H1 (cell line): ENCODE measurements at regions not wholly inside any gene's neighbourhood (a gene's known extent, or its start where the extent isn't known, plus 50 kb on each side); places are given as distances from the start of the nearest gene placed in this dataset.

Source experiments
- CTCF ChIA-PET: fragments of 300-600 bp; sonication (Branson Sonifier 250); formaldehyde crosslinking; loops from one replicate; lab custom pipeline; 2021; ENCODE audit not compliant: partially characterized antibody; lab: Charles Lee
- POLR2A ChIA-PET: fragments of 300-600 bp; sonication (Branson Sonifier 250); formaldehyde crosslinking; loops from one replicate; lab custom pipeline; 2021; ENCODE audit warnings: inconsistent platforms; ENCODE audit not compliant: partially characterized antibody; lab: Charles Lee
- DNase-seq, 2 experiments: peaks; one replicate each; pipeline versions ENCODE4 v3.0.0 to v3.0.0-alpha.2; 2010 to 2022; ENCODE audit warnings: low spot score in 2 of 2, low read depth in 1 of 2, mixed read lengths in 1 of 2
- FAIRE-seq: peaks from 2 replicates; lab custom pipeline; 2011; peaks lifted over from hg19 to GRCh38; lab: Jason Lieb, UNC
- H2AFZ ChIP-seq: 2 replicates; pipeline ENCODE4 v1.8.1; 2012; ENCODE audit warnings: low read length, inconsistent platforms
- H2AK5ac ChIP-seq: 2 replicates; pipeline ENCODE4 v1.6.1; 2013; ENCODE audit warnings: low read depth, low read length
- H2BK120ac ChIP-seq: replicated peaks from 2 replicates; pipeline ENCODE3; 2013; ENCODE audit warnings: low read depth, low read length, inconsistent platforms
- H2BK12ac ChIP-seq: 2 replicates; pipeline ENCODE4 v1.6.1; 2013; ENCODE audit warnings: low read depth, low read length
- H2BK15ac ChIP-seq: 2 replicates; pipeline ENCODE4 v1.6.1; 2013; ENCODE audit warnings: low read length
- H2BK20ac ChIP-seq: 2 replicates; pipeline ENCODE4 v1.6.1; 2013; ENCODE audit warnings: low read length
- H2BK5ac ChIP-seq: 2 replicates; pipeline ENCODE4 v1.6.1; 2013; ENCODE audit warnings: low read depth, low read length
- H3K14ac ChIP-seq: 2 replicates; pipeline ENCODE4 v1.6.1; 2013; ENCODE audit warnings: inconsistent platforms; ENCODE audit not compliant: insufficient read length
- H3K18ac ChIP-seq: 2 replicates; pipeline ENCODE4 v1.6.1; 2013; ENCODE audit warnings: low read length; ENCODE audit errors: extremely low read depth
- H3K23ac ChIP-seq: 2 replicates; pipeline ENCODE4 v1.6.1; 2013; ENCODE audit warnings: inconsistent platforms; ENCODE audit not compliant: insufficient read length
- H3K23me2 ChIP-seq: 2 replicates; pipeline ENCODE4 v1.6.1; 2013; ENCODE audit warnings: low read depth, low read length
- H3K27ac ChIP-seq: 2 replicates; pipeline ENCODE4 v1.6.1; 2011; ENCODE audit warnings: low read depth, low read length, inconsistent platforms
- H3K27me3 ChIP-seq, 4 experiments: replicated peaks in 1 of 4; 1 replicate in 1 of 4; 2 replicates in 3 of 4; pipeline versions ENCODE4 v1.6.1 to v1.8.1; 2011 to 2013; ENCODE audit warnings: low read length in 3 of 4, mild to moderate bottlenecking in 3 of 4, inconsistent platforms in 2 of 4, mixed read lengths in 2 of 4, moderate library complexity in 1 of 4; ENCODE audit not compliant: control insufficient read depth in 3 of 4, insufficient read depth in 3 of 4; ENCODE audit errors: extremely low read depth in 1 of 4
- H3K36me3 ChIP-seq, 4 experiments: 2 replicates each; pipeline versions ENCODE4 v1.6.1 to v1.8.1; 2011 to 2013; ENCODE audit warnings: mild to moderate bottlenecking in 4 of 4, low read length in 3 of 4, moderate library complexity in 2 of 4, control low read depth in 1 of 4, inconsistent platforms in 1 of 4; ENCODE audit not compliant: insufficient read depth in 4 of 4, control insufficient read depth in 2 of 4
- H3K4ac ChIP-seq: replicated peaks from 2 replicates; pipeline ENCODE3; 2013; ENCODE audit warnings: low read length, low read depth, mixed read lengths, inconsistent platforms; ENCODE audit not compliant: insufficient read length
- H3K4me1 ChIP-seq, 4 experiments: replicated peaks in 1 of 4; 1 replicate in 1 of 4; 2 replicates in 3 of 4; pipeline versions ENCODE4 v1.6.1 to v1.8.1; 2011 to 2013; ENCODE audit warnings: low read length in 3 of 4, inconsistent platforms in 2 of 4, mixed read lengths in 1 of 4; ENCODE audit not compliant: insufficient read depth in 4 of 4, control insufficient read depth in 3 of 4
- H3K4me2 ChIP-seq, 2 experiments: 2 replicates each; pipeline versions ENCODE4 v1.6.1 to v1.8.1; 2011 to 2013; ENCODE audit warnings: low read depth in 2 of 2, low read length in 2 of 2, control low read depth in 1 of 2, inconsistent platforms in 1 of 2, mild to moderate bottlenecking in 1 of 2; ENCODE audit not compliant: insufficient read depth in 1 of 2
- H3K4me3 ChIP-seq, 4 experiments: fragments of 200-600, 300-600 bp in 1 of 4; sonication (generic), shearing (Covaris generic), sonication (Bioruptor Twin) in 1 of 4; 2 replicates each; pipeline versions ENCODE4 v1.5.1 to v1.8.1; 2011 to 2016; ENCODE audit warnings: low read length in 4 of 4, low read depth in 3 of 4, control low read depth in 2 of 4, inconsistent platforms in 2 of 4, mild to moderate bottlenecking in 2 of 4, mixed read lengths in 1 of 4, moderate library complexity in 1 of 4; ENCODE audit not compliant: insufficient read depth in 2 of 4; ENCODE audit errors: extremely low read depth in 1 of 4
- H3K56ac ChIP-seq: replicated peaks from 2 replicates; pipeline ENCODE3; 2013; ENCODE audit warnings: low read depth, mild to moderate bottlenecking, mixed read lengths, low read length, inconsistent platforms; ENCODE audit not compliant: insufficient read length
- H3K79me1 ChIP-seq: 2 replicates; pipeline ENCODE4 v1.6.1; 2013; ENCODE audit warnings: low read depth, low read length, control low read depth
- H3K79me2 ChIP-seq, 2 experiments: 2 replicates each; pipeline versions ENCODE4 v1.6.1 to v1.8.1; 2012 to 2013; ENCODE audit warnings: low read length in 2 of 2, mild to moderate bottlenecking in 2 of 2, inconsistent platforms in 1 of 2; ENCODE audit not compliant: insufficient read depth in 2 of 2, control insufficient read depth in 1 of 2
- H3K9ac ChIP-seq, 4 experiments: replicated peaks in 1 of 4; 1 replicate in 1 of 4; 2 replicates in 3 of 4; pipeline versions ENCODE4 v1.6.1 to v1.8.1; 2011 to 2013; ENCODE audit warnings: low read depth in 3 of 4, low read length in 3 of 4, control low read depth in 2 of 4, mild to moderate bottlenecking in 2 of 4, moderate library complexity in 2 of 4, inconsistent platforms in 1 of 4; ENCODE audit errors: extremely low read depth in 1 of 4
- H3K9me3 ChIP-seq, 2 experiments: 2 replicates each; pipeline versions ENCODE4 v1.6.1 to v1.8.1; 2012 to 2013; ENCODE audit warnings: mild to moderate bottlenecking in 2 of 2, moderate library complexity in 2 of 2, control low read depth in 1 of 2, inconsistent platforms in 1 of 2, low read depth in 1 of 2, low read length in 1 of 2, mixed read lengths in 1 of 2; ENCODE audit not compliant: insufficient read depth in 2 of 2
- H4K20me1 ChIP-seq, 2 experiments: replicated peaks in 1 of 2; 2 replicates each; pipeline versions ENCODE3 to v1.8.1; 2011 to 2013; ENCODE audit warnings: inconsistent platforms in 2 of 2, low read length in 2 of 2, mild to moderate bottlenecking in 1 of 2; ENCODE audit not compliant: insufficient read depth in 2 of 2, control insufficient read depth in 1 of 2
- H4K5ac ChIP-seq: 2 replicates; pipeline ENCODE4 v1.6.1; 2013; ENCODE audit warnings: low read length, low read depth, mixed read lengths, inconsistent platforms; ENCODE audit not compliant: insufficient read length
- H4K8ac ChIP-seq: 2 replicates; pipeline ENCODE4 v1.8.0; 2013; ENCODE audit warnings: mild to moderate bottlenecking, moderate library complexity, low read length, inconsistent platforms; ENCODE audit not compliant: insufficient read depth; ENCODE audit errors: extremely low read depth
- H4K91ac ChIP-seq: replicated peaks from 2 replicates; pipeline ENCODE3; 2013; ENCODE audit warnings: low read length, mixed read lengths, inconsistent platforms; ENCODE audit not compliant: insufficient read length
- BACH1 ChIP-seq: IDR thresholded peaks from 2 replicates; pipeline ENCODE4 v1.6.1; 2012; ENCODE audit warnings: low read length, improper control_type of control experiment
- BCL11A ChIP-seq, 2 experiments: IDR thresholded peaks; one replicate each; pipeline ENCODE4 v1.6.1; 2011; ENCODE audit warnings: low read depth in 2 of 2, low read length in 2 of 2, mild to moderate bottlenecking in 2 of 2
- CBX5 ChIP-seq: fragments of 300-800, 300-1000 bp; sonication (generic); IDR thresholded peaks from 2 replicates; pipeline ENCODE4 v1.7.1; 2016; ENCODE audit warnings: antibody characterized with exemption, low read length, low read depth
- CEBPB ChIP-seq: IDR thresholded peaks from 2 replicates; pipeline ENCODE4 v1.6.1; 2012; ENCODE audit warnings: low read depth, low read length
- CHD1 ChIP-seq: IDR thresholded peaks from 2 replicates; pipeline ENCODE4 v1.6.1; 2012; ENCODE audit warnings: low read depth, low read length, improper control_type of control experiment
- CTBP2 ChIP-seq: IDR thresholded peaks from 2 replicates; pipeline ENCODE4 v1.7.0; 2011; ENCODE audit warnings: borderline replicate concordance, mild to moderate bottlenecking, moderate library complexity, mixed read lengths, low read length; ENCODE audit not compliant: insufficient read depth, insufficient read length
- EZH2 ChIP-seq: fragments of 200-600 bp; sonication (generic); IDR thresholded peaks from 2 replicates; pipeline ENCODE4 v1.7.1; 2012; ENCODE audit warnings: low read depth, mild to moderate bottlenecking, moderate library complexity, low read length, inconsistent platforms; ENCODE audit not compliant: severe bottlenecking
- JUND ChIP-seq: IDR thresholded peaks from 2 replicates; pipeline ENCODE4 v1.6.1; 2011; ENCODE audit warnings: mild to moderate bottlenecking, improper control_type of control experiment, low read length
- KDM5A ChIP-seq: fragments of 200-600 bp; IDR thresholded peaks from 2 replicates; pipeline ENCODE4 v1.7.1; 2012; ENCODE audit warnings: mild to moderate bottlenecking, low read length, inconsistent platforms, mixed read lengths
- POLR2A ChIP-seq, 2 experiments: IDR thresholded peaks; 1 replicate in 1 of 2; 2 replicates in 1 of 2; pipeline ENCODE4 v1.6.1; 2011; ENCODE audit warnings: low read depth in 2 of 2, low read length in 2 of 2, mild to moderate bottlenecking in 2 of 2; ENCODE audit errors: control extremely low read depth in 1 of 2
- SAP30 ChIP-seq: fragments of 300-600 bp; sonication (generic); IDR thresholded peaks from 2 replicates; pipeline ENCODE4 v1.7.1; 2012; ENCODE audit warnings: low read length, moderate library complexity, mild to moderate bottlenecking, inconsistent platforms; ENCODE audit not compliant: insufficient read depth, insufficient replicate concordance
- SIN3A ChIP-seq, 2 experiments: IDR thresholded peaks in 1 of 2; conservative IDR thresholded peaks in 1 of 2; 2 replicates each; pipeline ENCODE4 v1.6.1; 2011 to 2012; ENCODE audit warnings: low read length in 2 of 2, improper control_type of control experiment in 1 of 2, low read depth in 1 of 2, mild to moderate bottlenecking in 1 of 2
- WGBS, 2 experiments: shearing (Covaris generic) in 1 of 2; methylation state at CpG; one replicate each; pipeline versions ENCODE4 v1.1.6 to v1.1.7; 2013 to 2015; ENCODE audit warnings: low lambda C conversion rate in 2 of 2, mixed read lengths in 2 of 2, inconsistent platforms in 1 of 2, low coverage in 1 of 2, missing lambda C conversion rate in 1 of 2; ENCODE audit not compliant: insufficient replicate concordance in 2 of 2, insufficient coverage in 1 of 2, insufficient read length in 1 of 2; ENCODE audit errors: extremely low coverage in 1 of 2, missing lambda C conversion rate in 1 of 2; 5-methylcytosine and 5-hydroxymethylcytosine counted together

DNA sequence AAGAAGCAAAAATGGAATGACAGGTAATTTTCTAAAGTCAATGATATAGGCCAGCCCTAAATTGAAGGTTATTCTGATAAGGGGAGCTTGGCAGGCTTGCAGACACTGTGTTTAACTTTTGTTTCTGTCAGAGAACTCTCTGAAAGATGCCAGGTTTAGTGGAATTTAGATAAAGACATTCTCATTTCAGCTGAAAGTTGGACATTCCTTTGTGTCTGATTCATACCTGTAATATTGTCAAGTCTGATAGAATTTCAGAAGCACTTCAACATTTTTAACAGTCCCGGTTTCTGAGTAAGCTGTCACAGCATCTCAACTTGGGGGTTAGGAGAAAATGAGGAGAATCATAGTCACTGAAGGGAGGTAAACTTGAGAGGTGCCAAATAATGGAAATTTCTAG lies 84.0 kb downstream of the DIPK2A start:
- H3K4me1 ChIP-seq = no peaks in the 10 kb centered on the region
- H2AK5ac ChIP-seq = no peak overlapping the region
- no peaks in the 10 kb centered on the region for H3K9me3 ChIP-seq
- no peak overlapping the region for H4K5ac ChIP-seq
- H2AFZ ChIP-seq = no peak overlapping the region
- FAIRE-seq (no peak), DNase-seq (no peak)
- no peak overlapping the region for H2BK120ac ChIP-seq
- ChIA-PET CTCF (interaction anchor here (0.7 kb wide), 1 partner anchor 368 kb away, joined by 3 read pairs; no protein-coding TSS in a partner anchor), POLR2A (no interaction called here)
- H3K79me1 ChIP-seq = no peaks in the 10 kb centered on the region
- H3K4ac ChIP-seq = no peak overlapping the region
- no peak overlapping the region for H2BK20ac ChIP-seq
- no peak overlapping the region for H2BK12ac ChIP-seq
- H3K23ac ChIP-seq = no peak overlapping the region
- no peak overlapping the region for H3K18ac ChIP-seq
- H4K20me1 ChIP-seq = no peaks in the 10 kb centered on the region
- H4K91ac ChIP-seq = no peak overlapping the region
- H3K27me3 ChIP-seq = no peaks in the 10 kb centered on the region
- no peak overlapping the region for H4K8ac ChIP-seq
- H2BK15ac ChIP-seq = no peak overlapping the region
- no peak overlapping the region for H3K4me2 ChIP-seq
- H3K23me2 ChIP-seq = no peaks in the 10 kb centered on the region
- H3K79me2 ChIP-seq = no peaks in the 10 kb centered on the region
- no peak overlapping the region for H3K9ac ChIP-seq
- H3K14ac ChIP-seq = no peak overlapping the region
- no peak for TF ChIP-seq CEBPB
- no peak for TF ChIP-seq CBX5
- TF ChIP-seq POLR2A (IDR thresholded peaks at IDR 0.05; ENCODE audit: control extremely low read depth in 1 of 2, low read depth in 2 of 2, low read length in 2 of 2) = no peak
- TF ChIP-seq JUND = no peak
- TF ChIP-seq SIN3A (conservative IDR thresholded peaks at IDR 0.05 in 1 of 2, IDR thresholded peaks at IDR 0.05 in 1 of 2; ENCODE audit: low read depth in 1 of 2, low read length in 2 of 2) = no peak
- no peak for TF ChIP-seq BCL11A (IDR thresholded peaks at IDR 0.05; ENCODE audit: low read depth in 2 of 2, low read length in 2 of 2)
- TF ChIP-seq CHD1 = no peak
- TF ChIP-seq EZH2 = no peak
- no peak for TF ChIP-seq CTBP2
- no peak for TF ChIP-seq SAP30
- no peak for TF ChIP-seq BACH1
- no peak for TF ChIP-seq KDM5A
- H3K36me3 ChIP-seq = no peaks in the 10 kb centered on the region
- H3K27ac ChIP-seq = no peak overlapping the region
- WGBS, 2 experiments = 85% methylated on average over 1 of the region's 1 CpG; no CpG with 5 or more reads in 1 of the 2 experiments
- H3K56ac ChIP-seq = no peak overlapping the region
- H3K4me3 ChIP-seq = no peak overlapping the region
- no peak overlapping the region for H2BK5ac ChIP-seq
